H1 (cell line): ENCODE measurements at regions not wholly inside any gene's neighbourhood (a gene's known extent, or its start where the extent isn't known, plus 50 kb on each side); places are given as distances from the start of the nearest gene placed in this dataset.
A peak's percentile ranks its signal among the peaks of the same experiment; 100 is the strongest.

Experiments
- CTCF ChIA-PET: fragments of 300-600 bp; sonication (Branson Sonifier 250); formaldehyde crosslinking; loops from one replicate; lab custom pipeline; 2021; ENCODE audit not compliant: partially characterized antibody; lab: Charles Lee
- POLR2A ChIA-PET: fragments of 300-600 bp; sonication (Branson Sonifier 250); formaldehyde crosslinking; loops from one replicate; lab custom pipeline; 2021; ENCODE audit warnings: inconsistent platforms; ENCODE audit not compliant: partially characterized antibody; lab: Charles Lee
- DNase-seq, 2 experiments: peaks; one replicate each; pipeline versions ENCODE4 v3.0.0 to v3.0.0-alpha.2; 2010 to 2022; ENCODE audit warnings: low spot score in 2 of 2, low read depth in 1 of 2, mixed read lengths in 1 of 2
- FAIRE-seq: peaks from 2 replicates; lab custom pipeline; 2011; peaks lifted over from hg19 to GRCh38; lab: Jason Lieb, UNC
- H2AFZ ChIP-seq: 2 replicates; pipeline ENCODE4 v1.8.1; 2012; ENCODE audit warnings: low read length, inconsistent platforms
- H2AK5ac ChIP-seq: 2 replicates; pipeline ENCODE4 v1.6.1; 2013; ENCODE audit warnings: low read depth, low read length
- H2BK120ac ChIP-seq: replicated peaks from 2 replicates; pipeline ENCODE3; 2013; ENCODE audit warnings: low read depth, low read length, inconsistent platforms
- H2BK12ac ChIP-seq: 2 replicates; pipeline ENCODE4 v1.6.1; 2013; ENCODE audit warnings: low read depth, low read length
- H2BK15ac ChIP-seq: 2 replicates; pipeline ENCODE4 v1.6.1; 2013; ENCODE audit warnings: low read length
- H2BK20ac ChIP-seq: 2 replicates; pipeline ENCODE4 v1.6.1; 2013; ENCODE audit warnings: low read length
- H2BK5ac ChIP-seq: 2 replicates; pipeline ENCODE4 v1.6.1; 2013; ENCODE audit warnings: low read depth, low read length
- H3K14ac ChIP-seq: 2 replicates; pipeline ENCODE4 v1.6.1; 2013; ENCODE audit warnings: inconsistent platforms; ENCODE audit not compliant: insufficient read length
- H3K18ac ChIP-seq: 2 replicates; pipeline ENCODE4 v1.6.1; 2013; ENCODE audit warnings: low read length; ENCODE audit errors: extremely low read depth
- H3K23ac ChIP-seq: 2 replicates; pipeline ENCODE4 v1.6.1; 2013; ENCODE audit warnings: inconsistent platforms; ENCODE audit not compliant: insufficient read length
- H3K23me2 ChIP-seq: 2 replicates; pipeline ENCODE4 v1.6.1; 2013; ENCODE audit warnings: low read depth, low read length
- H3K27ac ChIP-seq: 2 replicates; pipeline ENCODE4 v1.6.1; 2011; ENCODE audit warnings: low read depth, low read length, inconsistent platforms
- H3K27me3 ChIP-seq, 4 experiments: replicated peaks in 1 of 4; 1 replicate in 1 of 4; 2 replicates in 3 of 4; pipeline versions ENCODE4 v1.6.1 to v1.8.1; 2011 to 2013; ENCODE audit warnings: low read length in 3 of 4, mild to moderate bottlenecking in 3 of 4, inconsistent platforms in 2 of 4, mixed read lengths in 2 of 4, moderate library complexity in 1 of 4; ENCODE audit not compliant: control insufficient read depth in 3 of 4, insufficient read depth in 3 of 4; ENCODE audit errors: extremely low read depth in 1 of 4
- H3K36me3 ChIP-seq, 4 experiments: 2 replicates each; pipeline versions ENCODE4 v1.6.1 to v1.8.1; 2011 to 2013; ENCODE audit warnings: mild to moderate bottlenecking in 4 of 4, low read length in 3 of 4, moderate library complexity in 2 of 4, control low read depth in 1 of 4, inconsistent platforms in 1 of 4; ENCODE audit not compliant: insufficient read depth in 4 of 4, control insufficient read depth in 2 of 4
- H3K4ac ChIP-seq: replicated peaks from 2 replicates; pipeline ENCODE3; 2013; ENCODE audit warnings: low read length, low read depth, mixed read lengths, inconsistent platforms; ENCODE audit not compliant: insufficient read length
- H3K4me1 ChIP-seq, 4 experiments: replicated peaks in 1 of 4; 1 replicate in 1 of 4; 2 replicates in 3 of 4; pipeline versions ENCODE4 v1.6.1 to v1.8.1; 2011 to 2013; ENCODE audit warnings: low read length in 3 of 4, inconsistent platforms in 2 of 4, mixed read lengths in 1 of 4; ENCODE audit not compliant: insufficient read depth in 4 of 4, control insufficient read depth in 3 of 4
- H3K4me2 ChIP-seq, 2 experiments: 2 replicates each; pipeline versions ENCODE4 v1.6.1 to v1.8.1; 2011 to 2013; ENCODE audit warnings: low read depth in 2 of 2, low read length in 2 of 2, control low read depth in 1 of 2, inconsistent platforms in 1 of 2, mild to moderate bottlenecking in 1 of 2; ENCODE audit not compliant: insufficient read depth in 1 of 2
- H3K4me3 ChIP-seq, 4 experiments: fragments of 200-600, 300-600 bp in 1 of 4; sonication (generic), shearing (Covaris generic), sonication (Bioruptor Twin) in 1 of 4; 2 replicates each; pipeline versions ENCODE4 v1.5.1 to v1.8.1; 2011 to 2016; ENCODE audit warnings: low read length in 4 of 4, low read depth in 3 of 4, control low read depth in 2 of 4, inconsistent platforms in 2 of 4, mild to moderate bottlenecking in 2 of 4, mixed read lengths in 1 of 4, moderate library complexity in 1 of 4; ENCODE audit not compliant: insufficient read depth in 2 of 4; ENCODE audit errors: extremely low read depth in 1 of 4
- H3K56ac ChIP-seq: replicated peaks from 2 replicates; pipeline ENCODE3; 2013; ENCODE audit warnings: low read depth, mild to moderate bottlenecking, mixed read lengths, low read length, inconsistent platforms; ENCODE audit not compliant: insufficient read length
- H3K79me1 ChIP-seq: 2 replicates; pipeline ENCODE4 v1.6.1; 2013; ENCODE audit warnings: low read depth, low read length, control low read depth
- H3K79me2 ChIP-seq, 2 experiments: 2 replicates each; pipeline versions ENCODE4 v1.6.1 to v1.8.1; 2012 to 2013; ENCODE audit warnings: low read length in 2 of 2, mild to moderate bottlenecking in 2 of 2, inconsistent platforms in 1 of 2; ENCODE audit not compliant: insufficient read depth in 2 of 2, control insufficient read depth in 1 of 2
- H3K9ac ChIP-seq, 4 experiments: replicated peaks in 1 of 4; 1 replicate in 1 of 4; 2 replicates in 3 of 4; pipeline versions ENCODE4 v1.6.1 to v1.8.1; 2011 to 2013; ENCODE audit warnings: low read depth in 3 of 4, low read length in 3 of 4, control low read depth in 2 of 4, mild to moderate bottlenecking in 2 of 4, moderate library complexity in 2 of 4, inconsistent platforms in 1 of 4; ENCODE audit errors: extremely low read depth in 1 of 4
- H3K9me3 ChIP-seq, 2 experiments: 2 replicates each; pipeline versions ENCODE4 v1.6.1 to v1.8.1; 2012 to 2013; ENCODE audit warnings: mild to moderate bottlenecking in 2 of 2, moderate library complexity in 2 of 2, control low read depth in 1 of 2, inconsistent platforms in 1 of 2, low read depth in 1 of 2, low read length in 1 of 2, mixed read lengths in 1 of 2; ENCODE audit not compliant: insufficient read depth in 2 of 2
- H4K20me1 ChIP-seq, 2 experiments: replicated peaks in 1 of 2; 2 replicates each; pipeline versions ENCODE3 to v1.8.1; 2011 to 2013; ENCODE audit warnings: inconsistent platforms in 2 of 2, low read length in 2 of 2, mild to moderate bottlenecking in 1 of 2; ENCODE audit not compliant: insufficient read depth in 2 of 2, control insufficient read depth in 1 of 2
- H4K5ac ChIP-seq: 2 replicates; pipeline ENCODE4 v1.6.1; 2013; ENCODE audit warnings: low read length, low read depth, mixed read lengths, inconsistent platforms; ENCODE audit not compliant: insufficient read length
- H4K8ac ChIP-seq: 2 replicates; pipeline ENCODE4 v1.8.0; 2013; ENCODE audit warnings: mild to moderate bottlenecking, moderate library complexity, low read length, inconsistent platforms; ENCODE audit not compliant: insufficient read depth; ENCODE audit errors: extremely low read depth
- H4K91ac ChIP-seq: replicated peaks from 2 replicates; pipeline ENCODE3; 2013; ENCODE audit warnings: low read length, mixed read lengths, inconsistent platforms; ENCODE audit not compliant: insufficient read length
- FOSL1 ChIP-seq: IDR thresholded peaks from 2 replicates; pipeline ENCODE4 v1.6.1; 2011; ENCODE audit warnings: mild to moderate bottlenecking, low read depth, low read length, moderate library complexity; ENCODE audit not compliant: insufficient read depth
- JUND ChIP-seq: IDR thresholded peaks from 2 replicates; pipeline ENCODE4 v1.6.1; 2011; ENCODE audit warnings: mild to moderate bottlenecking, improper control_type of control experiment, low read length
- MAFK ChIP-seq: IDR thresholded peaks from 2 replicates; pipeline ENCODE4 v1.6.1; 2012; ENCODE audit warnings: low read depth, mild to moderate bottlenecking, improper control_type of control experiment, low read length
- SAP30 ChIP-seq: fragments of 300-600 bp; sonication (generic); IDR thresholded peaks from 2 replicates; pipeline ENCODE4 v1.7.1; 2012; ENCODE audit warnings: low read length, moderate library complexity, mild to moderate bottlenecking, inconsistent platforms; ENCODE audit not compliant: insufficient read depth, insufficient replicate concordance
- SIRT6 ChIP-seq: IDR thresholded peaks from one replicate; pipeline ENCODE4 v1.7.1; 2012; ENCODE audit warnings: low read length, inconsistent platforms
- WGBS, 2 experiments: shearing (Covaris generic) in 1 of 2; methylation state at CpG; one replicate each; pipeline versions ENCODE4 v1.1.6 to v1.1.7; 2013 to 2015; ENCODE audit warnings: low lambda C conversion rate in 2 of 2, mixed read lengths in 2 of 2, inconsistent platforms in 1 of 2, low coverage in 1 of 2, missing lambda C conversion rate in 1 of 2; ENCODE audit not compliant: insufficient replicate concordance in 2 of 2, insufficient coverage in 1 of 2, insufficient read length in 1 of 2; ENCODE audit errors: extremely low coverage in 1 of 2, missing lambda C conversion rate in 1 of 2; 5-methylcytosine and 5-hydroxymethylcytosine counted together

DNA sequence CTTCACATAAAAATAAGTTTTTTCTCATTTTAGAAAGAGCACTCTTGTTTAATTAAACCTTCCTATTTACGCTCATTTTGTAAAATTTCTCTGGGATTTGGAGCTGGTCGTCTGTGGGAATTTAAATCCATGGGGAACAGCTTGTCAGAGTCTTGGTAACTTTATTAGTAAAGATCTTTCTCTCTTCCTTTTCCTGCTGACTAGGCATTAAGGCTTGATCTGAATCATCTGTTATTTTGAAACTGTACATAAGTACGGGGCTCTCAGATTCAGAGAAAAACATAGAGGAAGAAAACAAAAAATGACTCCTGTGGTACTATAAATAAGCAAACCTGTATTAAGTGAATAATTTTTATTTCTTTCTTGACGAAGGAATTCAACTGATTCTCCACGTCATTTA, 150.2 kb downstream of the ST6GAL2 start:
- CTCF ChIA-PET, result no interaction called here
- H3K4me2 ChIP-seq, result no peak overlapping the region
- no peaks in the 10 kb centered on the region for H3K79me2 ChIP-seq
- no peak for FAIRE-seq
- H3K4me1 ChIP-seq, result peaks cover 0 to 2% (median 0%) of the 10 kb centered on the region in 4 experiments; a peak in 1 of 7 replicates
- no peak overlapping the region for H2AFZ ChIP-seq
- DNase-seq, result no peak
- no peaks in the 10 kb centered on the region for H4K20me1 ChIP-seq
- H3K4me3 ChIP-seq, result no peak overlapping the region
- no peak overlapping the region for H4K8ac ChIP-seq
- no peak overlapping the region for H4K91ac ChIP-seq
- H3K56ac ChIP-seq, result no peak overlapping the region
- H2BK12ac ChIP-seq, result no peak overlapping the region
- no peak overlapping the region for H3K23ac ChIP-seq
- H2BK5ac ChIP-seq, result no peak overlapping the region
- no peak overlapping the region for H3K14ac ChIP-seq
- no peak overlapping the region for H3K18ac ChIP-seq
- no peak overlapping the region for H4K5ac ChIP-seq
- H3K23me2 ChIP-seq, result no peaks in the 10 kb centered on the region
- H2BK120ac ChIP-seq, result no peak overlapping the region
- peaks cover 0 to 6% of the 10 kb centered on the region in 2 experiments; a peak in 1 of 4 replicates for H3K9me3 ChIP-seq
- H3K4ac ChIP-seq, result no peak overlapping the region
- no peak overlapping the region for H2BK20ac ChIP-seq
- no peak for TF ChIP-seq FOSL1
- TF ChIP-seq JUND, result no peak
- peak; percentile 17; the same call in 1 of the 2 replicates for TF ChIP-seq MAFK
- no peak for TF ChIP-seq SAP30
- no peak for TF ChIP-seq SIRT6
- TF ChIP-seq, all 59 proteins: peak for 1
- no peaks in the 10 kb centered on the region for H3K27me3 ChIP-seq
- no peaks in the 10 kb centered on the region for H3K79me1 ChIP-seq
- H2BK15ac ChIP-seq, result no peak overlapping the region
- no peak overlapping the region for H3K27ac ChIP-seq
- H3K36me3 ChIP-seq, result no peaks in the 10 kb centered on the region
- WGBS, 2 experiments, result 92% methylated on average over 5 of the region's 5 CpGs; no CpG with 5 or more reads in 1 of the 2 experiments
- no peak overlapping the region for H2AK5ac ChIP-seq
- H3K9ac ChIP-seq, result no peak overlapping the region
- POLR2A ChIA-PET, result no interaction called here
